ENCODE measurements at regions not wholly inside any gene's neighbourhood (a gene's known extent, or its start where the extent isn't known, plus 50 kb on each side); places are given as distances from the start of the nearest gene placed in this dataset.

- TF ChIP-seq MAX (IDR thresholded peaks at IDR 0.05) (no peak), EP300 (IDR thresholded peaks at IDR 0.05; ENCODE audit: borderline replicate concordance) (no peak), YY1 (IDR thresholded peaks at IDR 0.05; ENCODE audit: low read depth) (no peak), TAF1 (IDR thresholded peaks at IDR 0.05; ENCODE audit: low read depth) (no peak), CEBPB (IDR thresholded peaks at IDR 0.05) (no peak), CREB1 (IDR thresholded peaks at IDR 0.05; ENCODE audit: low read depth) (no peak), FOXM1 (IDR thresholded peaks at IDR 0.05; ENCODE audit: borderline replicate concordance, low read depth) (no peak), USF1 (IDR thresholded peaks at IDR 0.05) (no peak), EGR1 (IDR thresholded peaks at IDR 0.05) (no peak), ZBTB7A (IDR thresholded peaks at IDR 0.05; ENCODE audit: low read depth) (no peak), RAD21 (IDR thresholded peaks at IDR 0.05; ENCODE audit: low read depth) (no peak), TEAD4 (IDR thresholded peaks at IDR 0.05) (no peak), REST (IDR thresholded peaks at IDR 0.05; ENCODE audit: low read depth) (no peak), TCF12 (IDR thresholded peaks at IDR 0.05; ENCODE audit: low read depth) (no peak), NFIC (IDR thresholded peaks at IDR 0.05) (no peak)
Measured at GRCh38 chr12:111156304-111156703, 212.6 kb downstream of the PHETA1 start.

- TF ChIP-seq TCF12 (IDR thresholded peaks at IDR 0.05; ENCODE audit: low read depth) (no peak), ZBTB7A (IDR thresholded peaks at IDR 0.05; ENCODE audit: low read depth) (no peak), TAF1 (IDR thresholded peaks at IDR 0.05; ENCODE audit: low read depth) (no peak), REST (IDR thresholded peaks at IDR 0.05; ENCODE audit: low read depth) (no peak), CREB1 (IDR thresholded peaks at IDR 0.05; ENCODE audit: low read depth) (no peak), EGR1 (IDR thresholded peaks at IDR 0.05) (no peak), NFIC (IDR thresholded peaks at IDR 0.05) (no peak), MAX (IDR thresholded peaks at IDR 0.05) (no peak), USF1 (IDR thresholded peaks at IDR 0.05) (no peak), YY1 (IDR thresholded peaks at IDR 0.05; ENCODE audit: low read depth) (no peak), TEAD4 (IDR thresholded peaks at IDR 0.05) (no peak), EP300 (IDR thresholded peaks at IDR 0.05; ENCODE audit: borderline replicate concordance) (no peak), FOXM1 (IDR thresholded peaks at IDR 0.05; ENCODE audit: borderline replicate concordance, low read depth) (no peak), RAD21 (IDR thresholded peaks at IDR 0.05; ENCODE audit: low read depth) (no peak), CEBPB (IDR thresholded peaks at IDR 0.05) (no peak)
Measured at GRCh38 chr12:111155521-111155920, 213.4 kb downstream of the PHETA1 start.

DNA sequence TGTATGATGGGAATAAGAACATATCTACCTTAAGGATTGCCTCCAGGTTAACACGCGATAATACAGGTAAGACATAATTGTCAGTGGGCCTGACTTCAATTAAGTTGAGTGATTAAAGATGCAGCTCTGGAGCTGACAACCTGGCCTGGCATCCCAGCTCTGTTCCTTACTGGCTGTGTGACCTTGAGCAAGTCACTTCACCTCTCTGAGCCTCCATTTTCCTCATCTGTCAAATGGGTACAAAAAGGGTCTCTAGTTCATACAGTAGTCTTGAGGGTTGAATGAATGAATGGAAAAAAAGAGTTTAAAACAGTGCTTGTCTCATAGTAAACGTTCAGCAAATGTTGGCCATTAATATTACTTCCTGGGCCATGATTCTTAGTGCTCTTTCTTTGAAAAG, 213.9 kb downstream of the PHETA1 start:
- TF ChIP-seq MAX (IDR thresholded peaks at IDR 0.05) (no peak), NFIC (IDR thresholded peaks at IDR 0.05) (no peak), CEBPB (IDR thresholded peaks at IDR 0.05) (no peak), REST (IDR thresholded peaks at IDR 0.05; ENCODE audit: low read depth) (no peak), TEAD4 (IDR thresholded peaks at IDR 0.05) (no peak), TAF1 (IDR thresholded peaks at IDR 0.05; ENCODE audit: low read depth) (no peak), FOXM1 (IDR thresholded peaks at IDR 0.05; ENCODE audit: borderline replicate concordance, low read depth) (no peak), EP300 (IDR thresholded peaks at IDR 0.05; ENCODE audit: borderline replicate concordance) (no peak), YY1 (IDR thresholded peaks at IDR 0.05; ENCODE audit: low read depth) (no peak), RAD21 (IDR thresholded peaks at IDR 0.05; ENCODE audit: low read depth) (no peak), TCF12 (IDR thresholded peaks at IDR 0.05; ENCODE audit: low read depth) (no peak), USF1 (IDR thresholded peaks at IDR 0.05) (no peak)

All from Ishikawa (cell line).